H9 (cell line): ENCODE measurements at regions not wholly inside any gene's neighbourhood (a gene's known extent, or its start where the extent isn't known, plus 50 kb on each side); places are given as distances from the start of the nearest gene placed in this dataset.
A peak's percentile ranks its signal among the peaks of the same experiment; 100 is the strongest.

Experiments used
- DNase-seq: peaks from one replicate; pipeline ENCODE4 v3.0.0-alpha.2; 2017
- H2AFZ ChIP-seq: one replicate; pipeline ENCODE4 v1.6.1; 2013; ENCODE audit warnings: mild to moderate bottlenecking, low read length, control low read depth, moderate library complexity
- H2AK5ac ChIP-seq: 2 replicates; pipeline ENCODE4 v1.6.1; 2013; ENCODE audit warnings: low read length, control low read depth, mixed read lengths; ENCODE audit not compliant: insufficient read length
- H2BK120ac ChIP-seq: one replicate; pipeline ENCODE4 v1.6.1; 2013; ENCODE audit warnings: low read depth, mild to moderate bottlenecking, low read length, control low read depth, inconsistent platforms; ENCODE audit not compliant: poor library complexity, severe bottlenecking
- H2BK12ac ChIP-seq: 2 replicates; pipeline ENCODE4 v1.6.1; 2013; ENCODE audit warnings: low read length, control low read depth, mixed read lengths, low read depth; ENCODE audit not compliant: insufficient read length
- H2BK15ac ChIP-seq: 2 replicates; pipeline ENCODE4 v1.6.1; 2013; ENCODE audit warnings: low read depth, low read length, control low read depth
- H2BK20ac ChIP-seq: one replicate; pipeline ENCODE4 v1.6.1; 2013; ENCODE audit warnings: low read depth, mild to moderate bottlenecking, low read length, control low read depth, inconsistent platforms; ENCODE audit not compliant: poor library complexity, severe bottlenecking
- H2BK5ac ChIP-seq: 2 replicates; pipeline ENCODE4 v1.6.1; 2013; ENCODE audit warnings: low read length, control low read depth, mixed read lengths; ENCODE audit not compliant: insufficient read length
- H3K14ac ChIP-seq: 2 replicates; pipeline ENCODE4 v1.6.1; 2013; ENCODE audit warnings: low read length, control low read depth; ENCODE audit not compliant: insufficient read depth
- H3K18ac ChIP-seq: 2 replicates; pipeline ENCODE4 v1.6.1; 2013; ENCODE audit warnings: low read depth, mild to moderate bottlenecking, mixed read lengths, low read length, control low read depth; ENCODE audit not compliant: insufficient read length
- H3K23ac ChIP-seq: 2 replicates; pipeline ENCODE4 v1.6.1; 2013; ENCODE audit warnings: low read length, control low read depth, mixed read lengths, low read depth; ENCODE audit not compliant: insufficient read length
- H3K23me2 ChIP-seq: 2 replicates; pipeline ENCODE4 v1.6.1; 2013; ENCODE audit warnings: low read depth, mild to moderate bottlenecking, mixed read lengths, low read length, control low read depth; ENCODE audit not compliant: insufficient read length, poor library complexity, severe bottlenecking
- H3K27ac ChIP-seq: 2 replicates; pipeline ENCODE4 v1.5.1; 2013; ENCODE audit warnings: low read length, control low read depth, mixed read lengths, low read depth; ENCODE audit not compliant: insufficient read length
- H3K27me3 ChIP-seq: 2 replicates; pipeline ENCODE4 v1.6.1; 2013; ENCODE audit warnings: low read length, control low read depth, inconsistent platforms; ENCODE audit not compliant: insufficient read depth
- H3K4ac ChIP-seq: 2 replicates; pipeline ENCODE4 v1.6.1; 2013; ENCODE audit warnings: low read depth, mild to moderate bottlenecking, control low read depth, inconsistent platforms, low read length, moderate library complexity
- H3K4me1 ChIP-seq: 2 replicates; pipeline ENCODE4 v1.6.1; 2013; ENCODE audit warnings: low read length, control low read depth, inconsistent platforms; ENCODE audit not compliant: insufficient read depth
- H3K4me2 ChIP-seq: 2 replicates; pipeline ENCODE4 v1.6.1; 2013; ENCODE audit warnings: low read length, control low read depth, mixed read lengths; ENCODE audit not compliant: insufficient read length, insufficient read depth
- H3K56ac ChIP-seq: 2 replicates; pipeline ENCODE4 v1.6.1; 2013; ENCODE audit warnings: low read depth, mild to moderate bottlenecking, mixed read lengths, low read length, control low read depth; ENCODE audit not compliant: insufficient read length
- H3K79me1 ChIP-seq: 2 replicates; pipeline ENCODE4 v1.6.1; 2013; ENCODE audit warnings: low read depth, mild to moderate bottlenecking, moderate library complexity, low read length, control low read depth, inconsistent platforms; ENCODE audit not compliant: insufficient read depth, poor library complexity, severe bottlenecking
- H3K79me2 ChIP-seq: 2 replicates; pipeline ENCODE4 v1.6.1; 2013; ENCODE audit warnings: low read length, control low read depth, inconsistent platforms; ENCODE audit not compliant: insufficient read depth
- H3K9ac ChIP-seq: 2 replicates; pipeline ENCODE4 v1.6.1; 2013; ENCODE audit warnings: low read length, control low read depth, mixed read lengths; ENCODE audit not compliant: insufficient read length; ENCODE audit errors: extremely low read depth
- H3K9me3 ChIP-seq: one replicate; pipeline ENCODE4 v1.6.1; 2013; ENCODE audit warnings: low read depth, low read length, inconsistent platforms; ENCODE audit not compliant: control insufficient read depth
- H3T11ph ChIP-seq: one replicate; pipeline ENCODE4 v1.6.1; 2013; ENCODE audit warnings: mild to moderate bottlenecking, low read length, control low read depth, inconsistent platforms
- H4K20me1 ChIP-seq: one replicate; pipeline ENCODE4 v1.6.1; 2013; ENCODE audit not compliant: control insufficient read depth, insufficient read length, insufficient read depth
- H4K5ac ChIP-seq: 2 replicates; pipeline ENCODE4 v1.6.1; 2013; ENCODE audit warnings: low read depth, mild to moderate bottlenecking, mixed read lengths, low read length, control low read depth; ENCODE audit not compliant: insufficient read length
- H4K8ac ChIP-seq: replicated peaks from 2 replicates; pipeline ENCODE4 v1.6.1; 2013; ENCODE audit warnings: low read length, control low read depth, mixed read lengths, low read depth; ENCODE audit not compliant: insufficient read length
- H4K91ac ChIP-seq: 2 replicates; pipeline ENCODE4 v1.6.1; 2013; ENCODE audit warnings: low read depth, mild to moderate bottlenecking, moderate library complexity, mixed read lengths, low read length, control low read depth; ENCODE audit not compliant: insufficient read length
- H3K27ac Mint-ChIP-seq, 3 experiments: 2 replicates in 2 of 3; 3 replicates in 1 of 3; pipeline ENCODE4 v1.8.0; 2020 to 2021; ENCODE audit warnings: mixed read lengths in 3 of 3, mild to moderate bottlenecking in 1 of 3, moderate library complexity in 1 of 3
- H3K27me3 Mint-ChIP-seq: 2 replicates; pipeline ENCODE4 v1.8.0; 2021; ENCODE audit warnings: low read depth, mild to moderate bottlenecking, moderate library complexity, mixed read lengths
- H3K36me3 Mint-ChIP-seq, 3 experiments: 2 replicates in 2 of 3; 3 replicates in 1 of 3; pipeline ENCODE4 v1.8.0; 2020 to 2021; ENCODE audit warnings: low read depth in 3 of 3, mixed read lengths in 3 of 3; ENCODE audit not compliant: insufficient read depth in 1 of 3
- H3K4me1 Mint-ChIP-seq, 2 experiments: 2 replicates each; pipeline ENCODE4 v1.8.0; 2020; ENCODE audit warnings: mixed read lengths in 2 of 2
- H3K4me3 Mint-ChIP-seq, 2 experiments: 2 replicates in 1 of 2; 3 replicates in 1 of 2; pipeline ENCODE4 v1.8.0; 2020 to 2021; ENCODE audit warnings: mild to moderate bottlenecking in 2 of 2, mixed read lengths in 2 of 2, moderate library complexity in 1 of 2
- H3K9me3 Mint-ChIP-seq, 2 experiments: 2 replicates in 1 of 2; 3 replicates in 1 of 2; pipeline ENCODE4 v1.8.0; 2020; ENCODE audit warnings: mild to moderate bottlenecking in 2 of 2, mixed read lengths in 2 of 2, moderate library complexity in 1 of 2
- WGBS: extraction: QIAGEN DNeasy Blood & Tissue Kit; methylation state at CpG from one replicate; pipeline ENCODE4 v1.1.7; 2013; ENCODE audit warnings: missing lambda C conversion rate, low lambda C conversion rate, mixed read lengths; ENCODE audit not compliant: insufficient read length; ENCODE audit errors: extremely low coverage; 5-methylcytosine and 5-hydroxymethylcytosine counted together
- TF ChIP-seq, protein P1 (sequence below): fragments of 200-600 bp; sonication (generic); conservative IDR thresholded peaks from 3 replicates; pipeline ENCODE4 v1.8.0; 2021; ENCODE audit warnings: antibody characterized with exemption, mild to moderate bottlenecking

GRCh38 chr20:48171626-48172356, 386.5 kb upstream of the SULF2 start:
- H3K4me2 ChIP-seq, result no peak overlapping the region
- no peak overlapping the region for H4K91ac ChIP-seq
- no peaks in the 10 kb centered on the region for H3K23me2 ChIP-seq
- no peak overlapping the region for H4K5ac ChIP-seq
- H3K56ac ChIP-seq, result no peak overlapping the region
- Mint-ChIP-seq H3K4me3 (no peak overlapping the region), H3K9me3 (no peaks in the 10 kb centered on the region; a peak in 1 of 5 replicates), H3K36me3 (peaks cover 0 to 2% (median 0%) of the 10 kb centered on the region in 3 experiments; a peak in 2 of 7 replicates), H3K27me3 (peaks cover 5% of the 10 kb centered on the region), H3K4me1 (peaks cover 0 to 12% of the 10 kb centered on the region in 2 experiments; a peak in 1 of 4 replicates), H3K27ac (no peak overlapping the region)
- H2BK120ac ChIP-seq, result no peak overlapping the region
- no peak overlapping the region for H3K27ac ChIP-seq
- no peak overlapping the region for H3T11ph ChIP-seq
- no peak overlapping the region for H2AFZ ChIP-seq
- no peaks in the 10 kb centered on the region for H3K79me1 ChIP-seq
- DNase-seq, result no peak
- H4K8ac ChIP-seq, result no peak overlapping the region
- no peaks in the 10 kb centered on the region for H3K79me2 ChIP-seq
- TF ChIP-seq, protein P1, sequence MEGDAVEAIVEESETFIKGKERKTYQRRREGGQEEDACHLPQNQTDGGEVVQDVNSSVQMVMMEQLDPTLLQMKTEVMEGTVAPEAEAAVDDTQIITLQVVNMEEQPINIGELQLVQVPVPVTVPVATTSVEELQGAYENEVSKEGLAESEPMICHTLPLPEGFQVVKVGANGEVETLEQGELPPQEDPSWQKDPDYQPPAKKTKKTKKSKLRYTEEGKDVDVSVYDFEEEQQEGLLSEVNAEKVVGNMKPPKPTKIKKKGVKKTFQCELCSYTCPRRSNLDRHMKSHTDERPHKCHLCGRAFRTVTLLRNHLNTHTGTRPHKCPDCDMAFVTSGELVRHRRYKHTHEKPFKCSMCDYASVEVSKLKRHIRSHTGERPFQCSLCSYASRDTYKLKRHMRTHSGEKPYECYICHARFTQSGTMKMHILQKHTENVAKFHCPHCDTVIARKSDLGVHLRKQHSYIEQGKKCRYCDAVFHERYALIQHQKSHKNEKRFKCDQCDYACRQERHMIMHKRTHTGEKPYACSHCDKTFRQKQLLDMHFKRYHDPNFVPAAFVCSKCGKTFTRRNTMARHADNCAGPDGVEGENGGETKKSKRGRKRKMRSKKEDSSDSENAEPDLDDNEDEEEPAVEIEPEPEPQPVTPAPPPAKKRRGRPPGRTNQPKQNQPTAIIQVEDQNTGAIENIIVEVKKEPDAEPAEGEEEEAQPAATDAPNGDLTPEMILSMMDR, result 0 out of 3 replicates have a peak, but pooled peaks have one; percentile 15
- no peak overlapping the region for H2AK5ac ChIP-seq
- no peak overlapping the region for H3K14ac ChIP-seq
- no peak overlapping the region for H2BK5ac ChIP-seq
- H3K4me1 ChIP-seq, result no peaks in the 10 kb centered on the region
- H3K9me3 ChIP-seq, result no peaks in the 10 kb centered on the region
- no peaks in the 10 kb centered on the region for H4K20me1 ChIP-seq
- H3K23ac ChIP-seq, result no peak overlapping the region
- no peak overlapping the region for H3K4ac ChIP-seq
- no peak overlapping the region for H2BK12ac ChIP-seq
- WGBS, result no CpG with 5 or more reads among the region's 10 CpGs
- no peaks in the 10 kb centered on the region for H3K27me3 ChIP-seq
- H3K9ac ChIP-seq, result no peak overlapping the region
- no peak overlapping the region for H3K18ac ChIP-seq
- H2BK20ac ChIP-seq, result no peak overlapping the region
- H2BK15ac ChIP-seq, result no peak overlapping the region
